ENCODE measurements at regions not wholly inside any gene's neighbourhood (a gene's known extent, or its start where the extent isn't known, plus 50 kb on each side); places are given as distances from the start of the nearest gene placed in this dataset.

- peak; percentile 28 for DNase-seq
Measured at GRCh38 chrX:102067966-102068723, 57.3 kb upstream of the TCEAL2 start.

GRCh38 chrX:102063445-102064074, 61.9 kb upstream of the TCEAL2 start:
- no peak for DNase-seq

- DNase-seq, result no peak
Measured at GRCh38 chrX:102044496-102044895, 81.0 kb upstream of the TCEAL2 start.

GRCh38 chrX:102043380-102043779, 82.1 kb upstream of the TCEAL2 start:
- DNase-seq, result no peak

GRCh38 chrX:102042372-102043325, 82.8 kb upstream of the TCEAL2 start:
- DNase-seq, result no peak

GRCh38 chrX:102029026-102029425, 96.5 kb upstream of the TCEAL2 start:
- no peak for DNase-seq

- DNase-seq, result no peak
Measured at GRCh38 chrX:102018208-102018607, 86.4 kb upstream of the ZMAT1 start.

- no peak for DNase-seq
Measured at GRCh38 chrX:102008901-102009300, 77.1 kb upstream of the ZMAT1 start.

GRCh38 chrX:101999644-102000539, 68.1 kb upstream of the ZMAT1 start:
- DNase-seq, result no peak

- no peak for DNase-seq
Measured at GRCh38 chrX:101993335-101993734, 61.5 kb upstream of the ZMAT1 start.

GRCh38 chrX:101986586-101986985, 54.8 kb upstream of the ZMAT1 start:
- no peak for DNase-seq
